Neural crest cell (in vitro differentiated cells): ENCODE measurements at regions not wholly inside any gene's neighbourhood (a gene's known extent, or its start where the extent isn't known, plus 50 kb on each side); places are given as distances from the start of the nearest gene placed in this dataset.

ENCODE experiments used
- DNase-seq: peaks from one replicate; pipeline ENCODE4 v3.0.0; 2021; ENCODE audit warnings: low read depth, mixed read lengths, low spot score
- H3K27ac Mint-ChIP-seq: one replicate; pipeline ENCODE4 v1.8.0; 2021; ENCODE audit warnings: mild to moderate bottlenecking, mixed read lengths; ENCODE audit not compliant: unreplicated experiment
- H3K27me3 Mint-ChIP-seq: 2 replicates; pipeline ENCODE4 v1.8.0; 2021; ENCODE audit warnings: low read depth, mild to moderate bottlenecking, mixed read lengths
- H3K36me3 Mint-ChIP-seq: 2 replicates; pipeline ENCODE4 v1.8.0; 2021; ENCODE audit warnings: low read depth, mild to moderate bottlenecking, mixed read lengths
- H3K4me1 Mint-ChIP-seq: 2 replicates; pipeline ENCODE4 v1.8.0; 2021; ENCODE audit warnings: mixed read lengths
- H3K4me3 Mint-ChIP-seq: one replicate; pipeline ENCODE4 v1.8.0; 2021; ENCODE audit warnings: mild to moderate bottlenecking, mixed read lengths
- H3K9me3 Mint-ChIP-seq: 2 replicates; pipeline ENCODE4 v1.8.0; 2021; ENCODE audit warnings: mixed read lengths
- CTCF ChIP-seq: fragments of 200-600 bp; sonication (generic); conservative IDR thresholded peaks from 2 replicates; pipeline ENCODE4 v1.5.0; 2021; ENCODE audit warnings: antibody characterized with exemption, mild to moderate bottlenecking

- Mint-ChIP-seq H3K27me3 (no peaks in the 10 kb centered on the region), H3K9me3 (no peaks in the 10 kb centered on the region), H3K4me3 (no peak overlapping the region), H3K36me3 (no peaks in the 10 kb centered on the region), H3K4me1 (no peaks in the 10 kb centered on the region), H3K27ac (no peak overlapping the region)
- no peak for TF ChIP-seq CTCF
- no peak for DNase-seq
Measured at GRCh38 chr3:103950676-103951075, 1416.0 kb upstream of the ALCAM start.

GRCh38 chr3:103953796-103954195 is 1412.9 kb upstream of the ALCAM start:
- Mint-ChIP-seq H3K27ac (no peak overlapping the region), H3K4me3 (no peak overlapping the region), H3K36me3 (no peaks in the 10 kb centered on the region), H3K9me3 (no peaks in the 10 kb centered on the region), H3K27me3 (no peaks in the 10 kb centered on the region), H3K4me1 (no peaks in the 10 kb centered on the region)
- TF ChIP-seq CTCF = no peak
- DNase-seq = no peak

GRCh38 chr3:103960819-103961218 is 1405.9 kb upstream of the ALCAM start:
- no peaks in the 10 kb centered on the region for H3K4me1 Mint-ChIP-seq
- peaks cover 3% of the 10 kb centered on the region for H3K9me3 Mint-ChIP-seq
- H3K27ac Mint-ChIP-seq = no peak overlapping the region
- no peak overlapping the region for H3K4me3 Mint-ChIP-seq
- no peak for TF ChIP-seq CTCF
- no peaks in the 10 kb centered on the region for H3K27me3 Mint-ChIP-seq
- no peak for DNase-seq
- H3K36me3 Mint-ChIP-seq = no peaks in the 10 kb centered on the region

- no peaks in the 10 kb centered on the region for H3K27me3 Mint-ChIP-seq
- no peak for DNase-seq
- no peak overlapping the region for H3K27ac Mint-ChIP-seq
- no peaks in the 10 kb centered on the region for H3K4me1 Mint-ChIP-seq
- H3K9me3 Mint-ChIP-seq = peaks cover 3% of the 10 kb centered on the region
- no peaks in the 10 kb centered on the region for H3K36me3 Mint-ChIP-seq
- no peak for TF ChIP-seq CTCF
- H3K4me3 Mint-ChIP-seq = no peak overlapping the region
Measured at GRCh38 chr3:103963599-103963998, 1403.1 kb upstream of the ALCAM start.

- H3K27ac Mint-ChIP-seq = no peak overlapping the region
- H3K27me3 Mint-ChIP-seq = no peaks in the 10 kb centered on the region
- no peaks in the 10 kb centered on the region for H3K4me1 Mint-ChIP-seq
- no peaks in the 10 kb centered on the region for H3K36me3 Mint-ChIP-seq
- no peak for DNase-seq
- no peak overlapping the region for H3K4me3 Mint-ChIP-seq
- peaks cover 3% of the 10 kb centered on the region for H3K9me3 Mint-ChIP-seq
- no peak for TF ChIP-seq CTCF
Measured at GRCh38 chr3:103965764-103966163, 1400.9 kb upstream of the ALCAM start.

- no peak overlapping the region for H3K4me3 Mint-ChIP-seq
- DNase-seq = no peak
Measured at GRCh38 chr3:103966749-103967148, 1400.0 kb upstream of the ALCAM start.

More at GRCh38 chr3:103966749-103967148, 1400.0 kb upstream of the ALCAM start:
- no peak for TF ChIP-seq CTCF
- H3K36me3 Mint-ChIP-seq = no peaks in the 10 kb centered on the region
- no peaks in the 10 kb centered on the region for H3K27me3 Mint-ChIP-seq
- H3K4me1 Mint-ChIP-seq = no peaks in the 10 kb centered on the region
- H3K27ac Mint-ChIP-seq = no peak overlapping the region
- peaks cover 3% of the 10 kb centered on the region for H3K9me3 Mint-ChIP-seq
